ENCODE measurements at regions not wholly inside any gene's neighbourhood (a gene's known extent, or its start where the extent isn't known, plus 50 kb on each side); places are given as distances from the start of the nearest gene placed in this dataset.

DNA sequence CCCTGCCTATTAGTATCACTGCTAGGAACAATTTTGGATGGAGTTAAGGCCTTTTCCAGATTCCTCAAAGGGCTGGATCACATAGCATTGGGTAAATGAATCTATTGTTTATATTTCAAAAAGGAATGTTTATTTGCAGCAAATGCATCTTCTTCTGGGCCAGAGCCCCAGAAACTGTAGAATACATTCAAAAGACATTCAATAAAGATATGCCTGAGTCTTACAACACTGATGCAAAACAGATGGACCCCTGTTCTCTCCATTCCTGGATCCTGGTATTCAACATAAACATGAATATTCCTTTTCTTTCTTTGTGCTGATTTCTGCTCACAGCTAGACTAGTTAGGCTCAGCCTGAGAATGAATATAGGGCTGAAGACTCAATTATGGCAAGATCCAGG lies 227.2 kb upstream of the KLHL29 start:
- no peaks in the 10 kb centered on the region for H3K27me3 ChIP-seq
- in situ Hi-C loops (cut with MboI; ENCODE audit: low sequenced_read_pairs in 4 of 4) = no loop called here
- intact Hi-C loops (cut with DNase I; ENCODE audit: low total_unique reads) = no loop called here

DNA sequence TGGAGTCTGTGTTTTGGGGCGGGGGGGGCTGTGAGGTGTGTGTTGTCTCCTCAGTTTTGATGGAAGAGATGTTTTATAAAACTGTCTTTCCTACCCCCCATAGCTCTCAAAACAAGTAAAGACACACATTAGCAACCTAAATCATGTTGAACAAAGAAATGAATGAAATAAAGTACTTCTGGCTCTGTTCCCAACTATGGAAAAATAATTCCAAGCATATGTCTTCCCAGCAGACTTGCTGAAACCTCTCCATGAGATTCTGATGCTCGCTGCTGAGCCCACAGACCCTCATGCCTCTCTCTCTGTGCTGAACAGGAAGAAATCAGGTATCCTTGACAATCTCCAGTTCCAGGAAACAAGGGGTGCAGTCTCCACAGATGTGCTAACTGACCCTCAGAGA lies 226.7 kb upstream of the KLHL29 start:
- in situ Hi-C loops (cut with MboI; ENCODE audit: low sequenced_read_pairs in 4 of 4) = no loop called here
- TF ChIP-seq POLR2A (IDR thresholded peaks at IDR 0.05) = no peak
- TF ChIP-seq, protein P1, sequence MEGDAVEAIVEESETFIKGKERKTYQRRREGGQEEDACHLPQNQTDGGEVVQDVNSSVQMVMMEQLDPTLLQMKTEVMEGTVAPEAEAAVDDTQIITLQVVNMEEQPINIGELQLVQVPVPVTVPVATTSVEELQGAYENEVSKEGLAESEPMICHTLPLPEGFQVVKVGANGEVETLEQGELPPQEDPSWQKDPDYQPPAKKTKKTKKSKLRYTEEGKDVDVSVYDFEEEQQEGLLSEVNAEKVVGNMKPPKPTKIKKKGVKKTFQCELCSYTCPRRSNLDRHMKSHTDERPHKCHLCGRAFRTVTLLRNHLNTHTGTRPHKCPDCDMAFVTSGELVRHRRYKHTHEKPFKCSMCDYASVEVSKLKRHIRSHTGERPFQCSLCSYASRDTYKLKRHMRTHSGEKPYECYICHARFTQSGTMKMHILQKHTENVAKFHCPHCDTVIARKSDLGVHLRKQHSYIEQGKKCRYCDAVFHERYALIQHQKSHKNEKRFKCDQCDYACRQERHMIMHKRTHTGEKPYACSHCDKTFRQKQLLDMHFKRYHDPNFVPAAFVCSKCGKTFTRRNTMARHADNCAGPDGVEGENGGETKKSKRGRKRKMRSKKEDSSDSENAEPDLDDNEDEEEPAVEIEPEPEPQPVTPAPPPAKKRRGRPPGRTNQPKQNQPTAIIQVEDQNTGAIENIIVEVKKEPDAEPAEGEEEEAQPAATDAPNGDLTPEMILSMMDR (IDR thresholded peaks at IDR 0.05 in 4 of 5, conservative IDR thresholded peaks at IDR 0.05 in 1 of 5) = no peak
- H3K36me3 ChIP-seq = no peaks in the 10 kb centered on the region
- DNase-seq (no peak), ATAC-seq (no peak)
- H3K9me3 ChIP-seq = no peaks in the 10 kb centered on the region
- no peak overlapping the region for H3K27ac ChIP-seq
- H3K27me3 ChIP-seq = no peaks in the 10 kb centered on the region
- H3K4me1 ChIP-seq = no peaks in the 10 kb centered on the region
- intact Hi-C loops (cut with DNase I; ENCODE audit: low total_unique reads) = no loop called here
- no peak overlapping the region for H3K4me3 ChIP-seq

More for the DNA sequence above, 227.2 kb upstream of the KLHL29 start:
- no peak overlapping the region for H3K27ac ChIP-seq
- no peaks in the 10 kb centered on the region for H3K4me1 ChIP-seq
- H3K9me3 ChIP-seq = no peaks in the 10 kb centered on the region
- no peak overlapping the region for H3K4me3 ChIP-seq
- TF ChIP-seq POLR2A (IDR thresholded peaks at IDR 0.05) = no peak
- TF ChIP-seq, protein P1 (IDR thresholded peaks at IDR 0.05 in 4 of 5, conservative IDR thresholded peaks at IDR 0.05 in 1 of 5) = no peak
- no peak for ATAC-seq
- DNase-seq = no peak
- H3K36me3 ChIP-seq = no peaks in the 10 kb centered on the region

DNA sequence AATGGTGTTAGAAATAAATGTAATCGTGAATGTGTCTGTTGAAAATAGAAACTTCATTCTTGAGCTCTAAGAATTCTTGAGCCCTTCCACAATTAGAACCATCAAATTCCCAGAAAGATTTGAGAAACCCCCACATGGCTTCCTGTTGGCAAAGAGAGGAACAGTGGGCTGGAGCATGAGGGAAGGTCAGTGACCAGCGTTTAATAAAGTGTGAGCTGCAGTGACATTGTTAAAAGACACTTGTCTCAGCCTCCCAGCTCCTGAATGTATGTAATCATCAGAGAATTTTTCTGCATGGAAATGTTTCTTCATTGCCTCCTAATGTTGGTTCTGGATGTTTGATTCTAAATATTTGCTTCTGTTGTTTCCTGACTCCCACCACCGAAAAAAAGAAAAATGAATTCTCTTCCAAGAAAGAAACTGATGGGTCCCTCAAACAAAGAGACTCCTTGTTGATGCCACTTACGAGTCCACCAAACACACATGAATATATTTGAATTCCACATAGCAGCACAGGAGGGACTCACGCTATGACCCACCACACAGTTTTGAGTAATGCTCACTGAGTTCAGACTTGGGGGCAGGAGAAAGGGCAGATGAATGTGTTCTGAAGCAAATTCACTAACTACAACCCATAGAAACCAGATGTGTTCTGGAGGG lies 225.1 kb upstream of the KLHL29 start:
- no peak overlapping the region for H3K27ac ChIP-seq
- no peak overlapping the region for H3K4me3 ChIP-seq
- H3K9me3 ChIP-seq = no peaks in the 10 kb centered on the region
- ATAC-seq (no peak), DNase-seq (no peak)
- H3K4me1 ChIP-seq = no peaks in the 10 kb centered on the region
- H3K27me3 ChIP-seq = no peaks in the 10 kb centered on the region
- H3K36me3 ChIP-seq = no peaks in the 10 kb centered on the region
- in situ Hi-C loops (cut with MboI; ENCODE audit: low sequenced_read_pairs in 4 of 4) = no loop called here
- TF ChIP-seq POLR2A (IDR thresholded peaks at IDR 0.05) = no peak
- TF ChIP-seq, protein P1 (IDR thresholded peaks at IDR 0.05 in 4 of 5, conservative IDR thresholded peaks at IDR 0.05 in 1 of 5) = no peak
- intact Hi-C loops (cut with DNase I; ENCODE audit: low total_unique reads) = no loop called here

DNA sequence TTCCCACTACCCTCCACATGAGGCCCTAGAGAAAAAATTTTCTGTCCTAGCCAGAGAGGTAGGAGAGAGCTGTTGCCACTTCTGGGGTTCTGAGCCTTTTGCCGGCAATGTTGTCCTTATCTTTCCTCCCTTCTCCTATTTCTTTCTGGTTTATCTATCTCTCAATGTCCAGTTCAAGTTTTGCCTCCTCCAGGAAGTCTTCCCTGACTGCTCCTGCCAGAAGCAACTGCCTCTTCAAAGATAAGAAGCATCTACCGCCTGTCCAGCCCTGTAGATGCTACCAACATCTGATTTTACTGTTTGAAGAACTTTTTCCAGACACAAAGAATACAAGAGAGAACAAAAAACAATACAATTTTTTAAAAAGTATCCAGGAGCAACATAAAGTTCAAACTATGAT lies 220.8 kb upstream of the KLHL29 start:
- Histone ChIP-seq H3K4me3 (no peak overlapping the region), H3K4me1 (no peaks in the 10 kb centered on the region), H3K27ac (no peak overlapping the region), H3K36me3 (no peaks in the 10 kb centered on the region), H3K27me3 (no peaks in the 10 kb centered on the region), H3K9me3 (no peaks in the 10 kb centered on the region)
- intact Hi-C loops (cut with DNase I; ENCODE audit: low total_unique reads) (no loop called here), in situ Hi-C loops (cut with MboI; ENCODE audit: low sequenced_read_pairs in 4 of 4) (no loop called here)
- ATAC-seq (no peak), DNase-seq (no peak)
- TF ChIP-seq POLR2A (IDR thresholded peaks at IDR 0.05) = no peak
- TF ChIP-seq, protein P1 (IDR thresholded peaks at IDR 0.05 in 4 of 5, conservative IDR thresholded peaks at IDR 0.05 in 1 of 5) = no peak

DNA sequence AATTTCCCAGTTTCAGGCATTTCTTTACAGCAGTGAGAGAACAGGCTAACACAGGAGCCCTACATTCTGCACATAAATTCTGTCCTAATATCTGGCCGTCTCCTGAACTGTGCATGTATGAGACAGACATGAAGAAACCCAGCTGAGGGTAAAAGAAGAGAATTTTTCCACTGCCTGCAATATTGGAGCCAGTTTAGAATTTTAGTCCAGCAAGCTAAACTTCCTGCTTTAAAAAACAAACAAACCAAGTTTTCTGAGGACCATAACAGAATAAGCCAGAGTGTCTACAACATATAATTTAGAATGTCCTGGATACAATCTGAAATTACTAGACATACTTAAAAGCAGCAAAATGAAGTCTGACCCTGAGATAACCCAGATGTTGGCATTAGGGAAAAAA lies 215.1 kb upstream of the KLHL29 start:
- no peak for DNase-seq
- no peak overlapping the region for H3K27ac ChIP-seq
- TF ChIP-seq, protein P1 (IDR thresholded peaks at IDR 0.05 in 4 of 5, conservative IDR thresholded peaks at IDR 0.05 in 1 of 5) = no peak
- TF ChIP-seq POLR2A (IDR thresholded peaks at IDR 0.05) = no peak
- in situ Hi-C loops (cut with MboI; ENCODE audit: low sequenced_read_pairs in 4 of 4) (no loop called here), intact Hi-C loops (cut with DNase I; ENCODE audit: low total_unique reads) (no loop called here)
- H3K4me3 ChIP-seq = no peak overlapping the region
- no peaks in the 10 kb centered on the region for H3K4me1 ChIP-seq
- H3K9me3 ChIP-seq = no peaks in the 10 kb centered on the region
- no peak for ATAC-seq
- H3K36me3 ChIP-seq = no peaks in the 10 kb centered on the region
- H3K27me3 ChIP-seq = no peaks in the 10 kb centered on the region

Data from gastrocnemius medialis (tissue), 4 donors.